ENCODE measurements at regions not wholly inside any gene's neighbourhood (a gene's known extent, or its start where the extent isn't known, plus 50 kb on each side); places are given as distances from the start of the nearest gene placed in this dataset.

DNA sequence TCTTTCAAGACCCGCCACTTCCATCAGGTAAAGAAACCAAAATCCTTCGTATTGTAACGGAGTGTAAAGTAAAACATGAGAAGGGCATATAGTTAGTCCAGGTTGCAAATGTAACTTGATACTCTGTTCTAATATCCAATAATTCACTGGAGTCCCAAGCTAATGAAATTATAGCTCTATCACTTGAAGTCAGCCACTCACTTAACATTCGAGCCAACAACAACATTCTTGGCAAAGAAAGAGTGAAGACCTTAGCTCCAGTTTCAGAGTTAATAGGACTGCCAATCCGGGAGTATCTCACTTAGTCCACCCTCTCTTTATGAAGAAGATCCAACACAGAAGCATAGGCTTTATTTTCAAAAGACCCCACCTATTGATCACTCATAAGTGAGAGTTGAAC is 298.0 kb upstream of the SOX11 start:
- Mint-ChIP-seq H3K36me3 (peaks cover 0 to 4% (median 0%) of the 10 kb centered on the region in 3 donors), H3K27ac (no peak overlapping the region), H3K9me3 (peaks cover 0 to 6% (median 0%) of the 10 kb centered on the region in 9 donors), H3K27me3 (peaks cover 0 to 4% (median 2%) of the 10 kb centered on the region in 5 donors), H3K4me1 (no peaks in the 10 kb centered on the region), H3K4me3 (no peak overlapping the region)
- no peak for ATAC-seq
- no peak for DNase-seq
- POLR2A ChIA-PET, result no interaction called here

DNA sequence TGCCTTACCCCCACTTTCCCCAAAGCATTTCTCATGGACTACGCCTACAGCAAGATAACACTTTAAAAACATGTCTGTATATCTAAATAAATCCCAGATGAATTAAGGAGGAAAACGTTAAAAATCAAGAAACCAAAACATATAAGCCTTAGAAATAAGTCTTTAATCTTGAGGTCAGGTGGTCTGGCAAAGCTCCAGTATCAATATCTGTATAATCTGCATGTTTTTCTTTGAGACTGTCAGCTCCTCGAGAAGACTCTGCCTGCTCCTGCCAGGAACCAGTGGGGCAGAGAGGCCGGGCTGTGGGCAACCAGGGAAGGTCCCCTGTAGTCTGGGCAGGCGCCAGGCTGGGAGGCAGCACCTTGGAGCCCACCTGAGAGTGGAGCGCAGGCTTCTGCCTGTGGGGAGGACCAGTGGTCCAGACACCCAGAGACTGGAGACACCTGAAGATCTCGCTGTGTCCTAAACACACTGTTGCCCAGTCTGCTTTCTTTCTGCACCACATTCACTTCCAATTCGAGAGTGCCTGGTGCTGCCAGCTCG is 291.0 kb upstream of the SOX11 start:
- H3K27ac Mint-ChIP-seq, result no peak overlapping the region
- POLR2A ChIA-PET, result no interaction called here
- ATAC-seq, result no peak
- peaks cover 0 to 4% (median 0%) of the 10 kb centered on the region in 3 donors for H3K36me3 Mint-ChIP-seq
- peaks cover 0 to 6% (median 2%) of the 10 kb centered on the region in 5 donors for H3K27me3 Mint-ChIP-seq
- peaks cover 0 to 6% (median 0%) of the 10 kb centered on the region in 9 donors for H3K9me3 Mint-ChIP-seq
- no peak overlapping the region for H3K4me3 Mint-ChIP-seq
- H3K4me1 Mint-ChIP-seq, result no peaks in the 10 kb centered on the region
- no peak for DNase-seq

DNA sequence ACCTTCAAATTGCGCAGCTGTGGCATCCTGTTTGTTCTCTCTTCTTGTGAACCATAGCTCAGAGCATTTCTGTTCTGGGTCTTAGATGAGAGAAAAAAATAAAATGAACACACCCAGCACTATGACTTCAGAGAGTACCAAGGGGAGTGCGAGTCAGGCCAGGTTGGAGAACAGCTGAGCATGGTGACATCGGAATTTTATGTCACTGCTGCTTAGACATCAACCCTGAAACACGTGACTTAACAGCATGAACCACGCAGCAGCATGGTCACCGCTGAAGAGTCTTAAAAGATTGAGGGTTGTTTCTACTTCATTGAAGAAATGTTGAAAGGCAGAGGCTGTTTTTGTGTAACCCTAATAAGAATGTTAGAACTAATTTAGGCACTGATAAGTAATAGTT is 288.8 kb upstream of the SOX11 start:
- Mint-ChIP-seq H3K27ac (no peak overlapping the region), H3K9me3 (peaks cover 0 to 2% (median 0%) of the 10 kb centered on the region in 9 donors), H3K27me3 (peaks cover 0 to 4% (median 0%) of the 10 kb centered on the region in 5 donors), H3K4me3 (no peak overlapping the region), H3K36me3 (no peaks in the 10 kb centered on the region), H3K4me1 (no peaks in the 10 kb centered on the region)
- POLR2A ChIA-PET, result no interaction called here
- DNase-seq (no peak), ATAC-seq (no peak)

DNA sequence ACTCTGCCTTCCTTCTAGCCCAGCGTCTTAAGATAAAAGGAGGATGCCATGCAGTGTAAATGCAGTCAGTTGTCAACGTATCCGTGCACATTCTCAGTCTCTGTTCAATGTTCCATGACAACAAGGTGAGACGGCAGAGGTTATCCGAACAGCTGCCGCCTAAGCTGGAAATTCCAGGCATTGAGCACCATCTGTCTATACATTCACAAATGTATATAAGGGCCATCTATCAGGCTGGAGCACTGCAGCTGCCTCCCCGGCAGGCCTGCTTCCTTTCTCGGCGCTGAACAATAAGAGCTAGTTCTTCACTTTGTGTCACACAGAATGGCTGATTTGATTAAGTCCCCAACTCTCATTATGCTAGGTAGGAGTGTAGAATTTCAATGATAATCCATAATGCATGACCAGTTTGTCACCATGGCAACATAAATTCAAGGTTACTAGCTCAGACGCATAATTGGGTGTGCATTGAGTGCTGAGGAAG is 282.2 kb upstream of the SOX11 start:
- Mint-ChIP-seq H3K27me3 (peaks cover 0 to 2% (median 0%) of the 10 kb centered on the region in 5 donors), H3K4me1 (no peaks in the 10 kb centered on the region), H3K36me3 (no peaks in the 10 kb centered on the region), H3K4me3 (no peak overlapping the region), H3K27ac (no peak overlapping the region), H3K9me3 (peaks cover 0 to 2% (median 0%) of the 10 kb centered on the region in 9 donors)
- POLR2A ChIA-PET, result no interaction called here
- no peak for DNase-seq
- ATAC-seq, result no peak

DNA sequence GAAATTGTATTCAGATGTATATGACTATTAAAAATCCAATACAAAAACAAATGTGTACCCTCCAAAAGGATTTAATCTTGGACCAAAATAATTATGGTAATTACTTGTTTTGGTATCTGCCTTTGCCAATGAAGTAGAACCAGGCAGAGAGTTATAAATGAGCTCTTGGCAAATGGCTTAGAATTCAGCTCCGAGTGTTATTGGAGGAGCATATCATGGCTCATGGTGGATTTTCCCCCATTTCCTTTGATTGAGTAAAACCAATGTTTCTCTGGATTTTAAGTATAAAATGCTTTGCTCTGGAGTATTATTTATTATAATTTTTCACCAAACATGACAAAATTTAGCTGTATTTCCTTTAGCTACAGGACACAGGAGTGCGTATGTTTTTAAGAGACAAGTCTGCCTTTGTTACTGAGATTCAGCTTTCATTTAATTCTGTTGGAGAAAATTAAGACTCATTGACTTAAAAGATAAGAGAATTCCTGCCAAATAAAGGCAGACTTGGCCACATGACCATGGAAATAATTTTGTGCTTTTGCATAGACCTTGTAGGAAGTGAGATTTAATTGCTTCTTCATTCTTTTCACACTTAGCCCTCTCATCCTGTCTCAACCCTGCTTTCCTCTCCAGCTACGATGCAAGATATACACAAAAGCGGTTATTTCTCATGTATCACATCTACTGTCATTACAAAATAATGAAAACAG is 281.0 kb upstream of the SOX11 start:
- Mint-ChIP-seq H3K4me3 (no peak overlapping the region), H3K27me3 (no peaks in the 10 kb centered on the region), H3K9me3 (peaks cover 0 to 2% (median 0%) of the 10 kb centered on the region in 9 donors), H3K27ac (no peak overlapping the region), H3K4me1 (no peaks in the 10 kb centered on the region), H3K36me3 (no peaks in the 10 kb centered on the region)
- no peak for ATAC-seq
- DNase-seq, result no peak
- POLR2A ChIA-PET, result no interaction called here

DNA sequence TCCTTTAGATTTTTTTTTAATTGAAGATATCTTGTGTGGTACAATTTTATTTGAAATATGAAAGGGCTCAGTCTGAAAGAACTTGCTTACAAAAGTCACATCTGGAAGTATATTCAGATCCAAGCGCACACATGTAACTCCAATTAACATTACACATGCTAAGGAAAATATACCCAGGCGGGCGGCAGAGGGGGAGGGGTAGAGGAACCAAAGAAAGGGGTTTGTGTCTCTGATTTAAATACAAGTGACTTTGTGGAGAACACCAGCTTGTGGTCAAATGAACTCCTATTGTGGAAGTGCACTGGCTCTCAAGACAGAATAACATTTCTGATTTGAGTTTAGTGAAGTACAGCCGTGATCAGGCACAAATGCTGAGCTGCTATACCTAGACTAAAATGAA is 280.2 kb upstream of the SOX11 start:
- ATAC-seq (no peak), DNase-seq (no peak)
- H3K27me3 Mint-ChIP-seq, result no peaks in the 10 kb centered on the region
- no peak overlapping the region for H3K4me3 Mint-ChIP-seq
- no peaks in the 10 kb centered on the region for H3K4me1 Mint-ChIP-seq
- peaks cover 0 to 2% (median 0%) of the 10 kb centered on the region in 9 donors for H3K9me3 Mint-ChIP-seq
- no peak overlapping the region for H3K27ac Mint-ChIP-seq
- POLR2A ChIA-PET, result no interaction called here
- H3K36me3 Mint-ChIP-seq, result no peaks in the 10 kb centered on the region

DNA sequence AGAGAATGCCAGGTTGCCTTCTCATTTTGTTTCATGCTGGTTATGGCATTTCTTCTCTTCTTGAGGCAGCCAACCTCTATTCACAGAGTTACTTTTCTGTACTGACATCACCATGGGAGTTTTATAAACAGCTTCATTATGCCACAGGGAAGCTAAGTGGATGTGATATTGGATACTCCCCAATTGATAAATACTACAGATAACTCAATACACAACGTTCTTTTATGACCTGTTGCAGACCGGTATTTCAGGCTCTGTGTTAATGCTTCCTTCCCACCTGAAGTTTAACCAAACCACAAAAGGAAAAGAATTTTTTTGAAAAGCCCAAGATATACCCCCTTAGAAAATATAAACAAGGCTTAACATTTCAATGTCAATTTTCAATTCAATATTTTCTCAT is 258.3 kb upstream of the SOX11 start:
- Mint-ChIP-seq H3K27me3 (peaks cover 0 to 16% (median 0%) of the 10 kb centered on the region in 5 donors), H3K27ac (no peak overlapping the region), H3K36me3 (no peaks in the 10 kb centered on the region), H3K9me3 (peaks cover 0 to 11% (median 0%) of the 10 kb centered on the region in 9 donors), H3K4me1 (no peaks in the 10 kb centered on the region), H3K4me3 (no peak overlapping the region)
- DNase-seq (no peak), ATAC-seq (no peak)
- POLR2A ChIA-PET, result no interaction called here

DNA sequence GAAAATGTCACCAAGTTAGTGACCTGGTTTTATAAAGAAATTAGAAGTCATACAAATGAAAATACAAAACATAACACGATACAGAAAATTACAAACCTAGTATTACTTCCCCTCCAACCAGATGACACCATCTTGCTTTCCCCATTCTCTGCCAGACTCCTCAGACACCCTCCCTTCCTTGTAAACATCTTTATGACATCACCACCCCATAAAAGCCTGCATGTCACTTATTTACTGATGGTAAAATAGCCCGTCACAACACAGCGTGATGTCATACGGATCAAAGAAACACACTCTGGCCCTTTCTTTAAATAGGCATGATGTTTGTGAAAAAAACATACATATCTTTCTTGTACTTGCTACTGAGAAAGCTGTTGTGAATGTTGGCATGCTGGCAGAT is 254.8 kb upstream of the SOX11 start:
- DNase-seq, result no peak
- ATAC-seq, result no peak
- Mint-ChIP-seq H3K27ac (no peak overlapping the region), H3K36me3 (no peaks in the 10 kb centered on the region), H3K4me3 (no peak overlapping the region), H3K27me3 (peaks cover 0 to 16% (median 0%) of the 10 kb centered on the region in 5 donors), H3K4me1 (no peaks in the 10 kb centered on the region), H3K9me3 (peaks cover 0 to 12% (median 3%) of the 10 kb centered on the region in 9 donors)
- POLR2A ChIA-PET, result no interaction called here

DNA sequence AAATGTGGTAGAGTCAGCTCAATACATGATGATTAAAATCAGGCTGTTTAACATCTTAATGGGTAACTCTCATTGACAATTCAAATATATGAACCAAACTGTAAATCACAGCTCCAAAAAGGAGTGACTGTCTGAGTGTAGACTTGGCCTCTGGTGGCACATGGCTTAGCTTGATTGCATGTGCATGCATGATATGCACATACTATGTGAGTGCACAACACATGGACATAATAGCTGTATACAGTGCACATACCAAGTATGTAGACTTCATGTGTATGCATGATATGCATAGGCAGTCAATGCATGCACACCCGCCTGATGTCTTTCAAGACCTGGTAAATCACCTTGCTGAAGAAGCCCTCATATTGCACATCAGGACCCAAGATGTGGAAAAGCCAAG is 252.0 kb upstream of the SOX11 start:
- H3K36me3 Mint-ChIP-seq, result no peaks in the 10 kb centered on the region
- POLR2A ChIA-PET, result no interaction called here

DNA sequence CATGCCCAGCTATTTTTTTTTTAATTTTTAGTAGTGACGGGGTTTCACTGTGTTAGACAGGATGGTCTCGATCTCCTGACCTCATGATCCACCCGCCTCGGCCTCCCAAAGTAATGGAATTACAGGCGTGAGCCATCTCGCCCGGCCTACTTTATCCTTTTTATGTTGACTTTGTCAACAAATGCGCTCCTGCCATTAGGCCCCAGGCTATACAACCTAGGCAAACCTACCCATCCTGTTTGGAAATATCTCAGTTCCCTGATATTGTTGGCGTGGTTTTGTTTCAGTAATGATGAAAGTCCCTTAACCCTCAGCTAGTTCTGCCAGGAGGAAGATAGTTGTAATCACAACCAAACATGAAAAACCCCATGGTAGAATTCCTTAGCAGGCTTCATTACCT is 249.4 kb upstream of the SOX11 start:
- DNase-seq, result no peak
- peaks cover 0 to 29% (median 5%) of the 10 kb centered on the region in 9 donors for H3K9me3 Mint-ChIP-seq
- no peaks in the 10 kb centered on the region for H3K4me1 Mint-ChIP-seq
- peaks cover 0 to 14% (median 3%) of the 10 kb centered on the region in 5 donors for H3K27me3 Mint-ChIP-seq
- no peak overlapping the region for H3K27ac Mint-ChIP-seq
- no peaks in the 10 kb centered on the region for H3K36me3 Mint-ChIP-seq
- no peak overlapping the region for H3K4me3 Mint-ChIP-seq
- POLR2A ChIA-PET, result no interaction called here
- ATAC-seq, result no peak

More for the DNA sequence above, 252.0 kb upstream of the SOX11 start:
- peaks cover 0 to 27% (median 5%) of the 10 kb centered on the region in 9 donors for H3K9me3 Mint-ChIP-seq
- no peak for DNase-seq
- H3K4me1 Mint-ChIP-seq, result no peaks in the 10 kb centered on the region
- no peak for ATAC-seq
- H3K4me3 Mint-ChIP-seq, result no peak overlapping the region
- peaks cover 0 to 14% (median 3%) of the 10 kb centered on the region in 5 donors for H3K27me3 Mint-ChIP-seq
- H3K27ac Mint-ChIP-seq, result no peak overlapping the region

DNA sequence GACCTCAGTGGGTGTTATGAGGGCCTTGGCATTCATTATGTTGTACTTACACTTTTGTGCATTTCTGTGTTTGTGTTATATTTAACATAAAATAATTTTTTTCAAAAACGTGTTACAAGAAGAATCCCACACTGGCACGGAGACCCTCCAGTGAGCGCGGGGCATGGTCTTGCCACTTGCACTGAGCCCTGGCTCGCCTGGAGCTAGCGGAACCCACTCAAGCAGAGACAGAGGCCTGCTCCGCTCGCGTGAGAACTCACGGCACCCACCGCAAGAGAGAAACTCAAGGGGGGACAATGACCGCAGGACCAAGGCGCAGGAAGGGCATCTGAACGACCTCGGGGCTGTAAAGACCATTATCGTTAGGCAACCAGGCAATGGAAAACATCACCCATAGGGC is 248.0 kb upstream of the SOX11 start:
- no peaks in the 10 kb centered on the region for H3K36me3 Mint-ChIP-seq
- no peak for ATAC-seq
- peaks cover 0 to 10% (median 0%) of the 10 kb centered on the region in 5 donors for H3K27me3 Mint-ChIP-seq
- H3K27ac Mint-ChIP-seq, result no peak overlapping the region
- no peak for DNase-seq
- no peak overlapping the region for H3K4me3 Mint-ChIP-seq
- H3K9me3 Mint-ChIP-seq, result peaks cover 0 to 29% (median 5%) of the 10 kb centered on the region in 9 donors
- POLR2A ChIA-PET, result no interaction called here
- H3K4me1 Mint-ChIP-seq, result no peaks in the 10 kb centered on the region

DNA sequence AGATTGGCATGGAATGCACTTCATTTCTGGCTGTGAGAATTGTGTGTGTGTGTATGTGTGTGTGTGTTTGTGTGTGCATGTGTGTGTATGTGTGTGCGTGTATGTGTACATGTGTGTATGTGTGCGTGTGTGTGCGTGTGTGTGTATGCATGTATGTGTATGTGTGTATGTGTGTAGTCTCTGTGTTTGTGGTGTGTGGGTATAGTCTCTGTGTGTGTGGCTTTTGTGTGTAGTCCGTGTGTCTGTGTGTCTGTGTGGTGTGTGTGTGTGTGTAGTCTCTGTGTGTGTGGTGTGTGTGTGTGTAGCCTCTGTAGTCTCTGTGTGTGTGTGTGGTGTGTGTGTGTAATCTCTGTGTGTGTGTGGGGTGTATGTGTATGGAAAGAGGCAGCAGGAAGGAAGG is 247.3 kb upstream of the SOX11 start:
- Mint-ChIP-seq H3K9me3 (peaks cover 0 to 29% (median 5%) of the 10 kb centered on the region in 9 donors), H3K4me1 (no peaks in the 10 kb centered on the region), H3K27ac (no peak overlapping the region), H3K4me3 (no peak overlapping the region), H3K27me3 (peaks cover 0 to 10% (median 0%) of the 10 kb centered on the region in 5 donors), H3K36me3 (no peaks in the 10 kb centered on the region)
- DNase-seq (no peak), ATAC-seq (no peak)
- POLR2A ChIA-PET, result no interaction called here

DNA sequence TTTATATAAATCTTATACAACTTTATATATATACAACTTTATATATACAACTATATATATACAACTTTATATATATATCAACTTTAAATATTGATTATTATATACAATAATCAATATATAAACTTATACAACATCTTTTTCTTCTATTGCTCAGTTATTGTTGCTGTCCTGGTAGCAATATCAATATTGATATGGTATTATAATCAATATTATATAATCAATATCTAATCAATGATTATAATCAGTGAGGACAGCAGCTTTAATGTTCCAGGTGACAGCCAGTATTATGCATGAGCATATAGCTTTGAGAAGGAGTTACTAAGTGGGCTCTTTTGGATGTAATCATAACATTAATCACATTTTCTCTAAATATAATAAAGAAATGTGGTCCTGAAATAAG is 242.3 kb upstream of the SOX11 start:
- H3K27me3 Mint-ChIP-seq, result peaks cover 0 to 11% (median 3%) of the 10 kb centered on the region in 5 donors
- ATAC-seq, result no peak
- no peak for DNase-seq
- H3K36me3 Mint-ChIP-seq, result no peaks in the 10 kb centered on the region
- no peak overlapping the region for H3K27ac Mint-ChIP-seq
- POLR2A ChIA-PET, result no interaction called here
- H3K4me3 Mint-ChIP-seq, result no peak overlapping the region
- no peaks in the 10 kb centered on the region for H3K4me1 Mint-ChIP-seq
- peaks cover 0 to 5% (median 0%) of the 10 kb centered on the region in 9 donors for H3K9me3 Mint-ChIP-seq
